CD4-positive, alpha-beta T cell treated with Interleukin-17A for 4 hours (primary cell): ENCODE measurements at regions not wholly inside any gene's neighbourhood (a gene's known extent, or its start where the extent isn't known, plus 50 kb on each side); places are given as distances from the start of the nearest gene placed in this dataset.
"Not testable (repeated sequence)": the region's sequence is repeated elsewhere in the genome, so short reads cannot be mapped to it uniquely, and the experiment has no call there.

Experiments used
- DNase-seq: peaks from one replicate; pipeline ENCODE4 v3.0.0-alpha.2; 2020; ENCODE audit warnings: mixed read lengths

DNA sequence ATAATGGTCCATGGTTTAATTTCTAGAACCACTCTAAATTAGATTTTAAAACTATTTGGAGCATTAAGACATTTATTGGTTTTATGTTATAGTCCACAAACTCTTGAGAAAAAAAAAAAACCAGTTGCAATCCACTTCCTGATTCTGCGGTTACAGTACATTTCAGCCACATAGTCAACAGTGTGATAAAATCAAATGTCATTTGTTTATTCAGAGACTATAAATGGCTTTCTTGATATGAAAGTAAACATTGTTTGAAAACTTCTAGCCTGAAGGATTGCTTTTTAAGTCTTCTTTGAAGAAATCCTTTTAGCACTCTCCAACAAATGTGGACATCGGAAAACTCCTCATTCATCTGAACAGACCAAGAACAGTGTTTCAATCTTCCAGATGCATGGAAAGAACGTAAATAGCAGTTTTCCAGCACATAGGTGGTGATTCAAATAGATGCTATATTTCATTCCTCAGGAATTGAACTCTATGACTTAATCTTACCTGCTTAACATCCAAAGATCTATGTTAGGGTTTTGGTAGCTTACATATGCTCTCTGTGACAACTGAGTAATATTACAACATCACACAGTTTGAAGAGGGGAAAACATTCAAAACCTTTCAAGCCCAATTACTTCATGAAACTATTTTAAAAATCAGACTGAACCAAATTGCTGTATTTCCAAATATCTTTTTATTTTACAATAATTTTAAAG lies 87.8 kb upstream of the UBE2E2 start:
- DNase-seq: no peak

DNA sequence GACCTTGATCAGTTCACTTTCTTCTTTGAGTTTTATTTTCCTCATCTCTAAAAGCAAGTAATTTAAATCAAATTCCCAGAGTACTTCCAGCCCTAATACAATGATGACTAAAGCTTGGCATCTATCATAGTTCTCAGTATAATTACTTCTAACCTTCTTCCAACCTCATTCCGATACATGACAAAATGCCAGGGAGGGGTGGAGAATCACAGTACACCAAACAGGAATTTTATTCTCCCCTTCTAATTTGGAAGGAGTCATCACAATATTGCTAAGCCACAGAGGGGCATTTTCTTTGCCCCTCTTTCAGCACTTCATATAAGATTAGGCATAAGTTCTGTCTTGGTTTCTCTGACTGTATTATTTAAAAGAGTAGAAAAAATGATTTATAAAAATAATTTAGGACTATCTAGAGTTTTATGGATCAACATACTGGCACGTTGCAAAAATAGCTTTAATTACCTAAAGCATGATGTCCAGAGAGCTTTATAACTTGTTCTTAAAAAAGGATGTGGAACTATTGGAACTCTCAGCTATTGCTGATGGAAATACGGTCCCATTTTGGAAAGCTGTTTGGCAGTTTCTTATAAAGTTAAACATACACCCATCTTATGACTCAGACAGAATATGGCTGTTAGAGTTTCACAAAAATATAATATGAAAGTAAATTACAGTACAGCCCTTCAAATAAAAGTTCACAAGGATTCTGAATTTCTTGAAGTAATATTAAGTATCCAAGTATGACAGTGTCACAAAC lies 86.9 kb upstream of the UBE2E2 start:
- DNase-seq: no peak

DNA sequence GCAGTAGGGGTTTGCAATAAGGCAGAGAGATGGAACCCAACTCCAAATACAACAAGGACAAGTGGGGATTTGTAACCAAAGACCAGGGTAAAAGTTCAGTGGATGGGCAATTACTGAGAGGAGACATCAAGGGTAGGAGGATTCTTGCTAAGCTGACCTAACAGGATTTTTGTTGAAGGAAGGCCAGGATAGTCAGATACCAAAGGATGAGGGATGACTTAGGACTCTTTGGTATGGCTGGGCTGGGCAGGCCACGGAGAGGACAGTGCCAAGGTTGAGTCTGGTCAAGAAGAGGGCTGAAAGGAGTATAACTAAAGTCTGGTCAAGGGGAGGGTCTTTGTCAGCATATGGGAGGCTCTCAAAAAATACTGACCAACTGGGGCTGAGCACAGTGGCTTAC lies 85.3 kb upstream of the UBE2E2 start:
- no peak for DNase-seq

DNA sequence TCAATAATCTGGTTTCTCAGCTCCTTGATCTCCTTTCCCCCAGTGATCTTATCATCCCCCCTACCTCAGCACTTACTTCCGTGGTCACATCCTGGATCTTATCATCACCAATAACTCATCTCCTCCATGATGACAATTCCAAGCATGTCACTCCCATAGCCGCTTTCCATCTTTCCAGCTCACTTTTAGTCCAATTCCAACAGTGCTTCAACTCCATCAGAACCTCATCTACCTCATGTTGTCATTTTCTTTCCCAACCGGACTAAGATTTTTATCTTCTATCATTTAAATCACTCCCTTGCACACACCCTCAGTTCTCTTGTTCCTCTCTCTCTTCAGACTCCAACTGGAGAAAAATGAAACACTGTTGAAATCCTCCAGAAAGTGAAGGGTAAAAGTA lies 75.9 kb upstream of the UBE2E2 start:
- no peak for DNase-seq

DNA sequence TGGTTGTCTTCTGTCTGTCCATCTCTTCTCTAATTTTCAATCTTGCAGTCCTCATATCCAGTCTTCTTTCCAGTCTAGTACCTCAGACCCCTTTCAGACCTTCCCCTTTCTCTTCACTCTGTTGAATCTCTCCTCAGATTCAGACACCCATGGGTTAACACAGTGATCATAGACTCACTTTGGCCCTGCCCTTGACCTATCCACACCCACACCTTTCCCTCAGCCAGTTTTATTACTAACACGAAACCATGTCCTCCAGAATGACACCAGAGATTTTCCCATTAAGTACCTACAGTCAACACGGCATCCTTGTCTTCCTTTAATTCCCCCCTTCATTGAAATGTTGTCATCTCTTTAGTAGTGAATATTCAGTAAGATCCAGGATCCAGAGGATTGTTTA lies 74.5 kb upstream of the UBE2E2 start:
- no peak for DNase-seq

DNA sequence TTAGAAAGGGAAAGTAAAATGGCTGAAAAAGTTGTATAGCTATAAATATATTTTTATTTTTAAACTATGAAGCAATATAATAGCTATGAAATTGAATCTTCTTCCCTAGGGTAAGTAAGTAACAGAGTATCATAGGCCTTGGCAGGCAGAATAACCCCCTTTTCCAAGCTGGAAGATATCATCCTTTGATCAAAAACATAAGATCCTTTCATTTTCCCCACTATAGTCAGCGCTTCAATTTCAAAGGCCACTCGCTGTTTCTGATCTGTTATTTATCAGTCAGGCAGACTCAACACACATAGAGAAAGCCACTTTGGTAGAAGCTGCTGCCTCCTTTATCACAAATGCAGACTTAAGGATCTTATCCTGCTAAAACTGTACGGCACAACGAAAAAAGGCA lies 74.0 kb upstream of the UBE2E2 start:
- DNase-seq: no peak

DNA sequence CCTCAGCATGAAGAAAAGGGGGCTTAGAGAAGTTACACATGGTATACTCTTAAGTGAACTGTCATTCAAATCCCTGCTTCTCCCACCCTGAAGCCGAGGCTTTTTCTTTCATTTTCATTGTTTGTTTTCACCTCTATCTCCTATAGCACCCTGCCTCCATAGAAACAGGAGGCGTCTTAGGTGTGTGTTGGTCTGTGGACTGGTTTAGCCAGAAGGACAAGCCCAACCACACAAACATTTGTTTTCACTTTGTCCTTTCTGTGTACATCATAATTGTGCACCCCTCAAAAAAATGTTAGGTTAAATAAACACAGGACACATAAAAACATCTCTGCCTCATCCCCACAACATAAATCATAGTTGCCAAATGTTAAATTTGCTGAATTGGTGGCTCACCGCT lies 73.3 kb upstream of the UBE2E2 start:
- DNase-seq: no peak

DNA sequence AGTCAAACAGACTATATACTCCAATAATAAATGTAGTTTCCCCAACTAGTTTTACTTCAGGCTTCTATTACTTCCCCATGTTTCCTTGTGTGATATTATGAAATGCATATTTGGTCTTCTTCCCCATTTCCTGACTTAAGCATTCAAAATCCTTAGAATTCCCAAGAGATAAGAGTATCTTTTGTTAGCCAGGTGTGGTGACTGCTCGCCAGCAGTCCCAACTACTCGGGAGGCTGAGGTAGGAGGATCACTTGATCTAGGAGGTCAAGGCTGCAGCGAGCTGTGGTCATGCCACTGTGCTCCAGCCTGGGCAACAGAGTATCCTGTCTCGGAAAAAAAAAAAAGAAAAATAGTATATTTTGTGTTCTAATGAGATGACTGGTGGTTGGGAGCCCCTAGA lies 72.7 kb upstream of the UBE2E2 start:
- no peak for DNase-seq

DNA sequence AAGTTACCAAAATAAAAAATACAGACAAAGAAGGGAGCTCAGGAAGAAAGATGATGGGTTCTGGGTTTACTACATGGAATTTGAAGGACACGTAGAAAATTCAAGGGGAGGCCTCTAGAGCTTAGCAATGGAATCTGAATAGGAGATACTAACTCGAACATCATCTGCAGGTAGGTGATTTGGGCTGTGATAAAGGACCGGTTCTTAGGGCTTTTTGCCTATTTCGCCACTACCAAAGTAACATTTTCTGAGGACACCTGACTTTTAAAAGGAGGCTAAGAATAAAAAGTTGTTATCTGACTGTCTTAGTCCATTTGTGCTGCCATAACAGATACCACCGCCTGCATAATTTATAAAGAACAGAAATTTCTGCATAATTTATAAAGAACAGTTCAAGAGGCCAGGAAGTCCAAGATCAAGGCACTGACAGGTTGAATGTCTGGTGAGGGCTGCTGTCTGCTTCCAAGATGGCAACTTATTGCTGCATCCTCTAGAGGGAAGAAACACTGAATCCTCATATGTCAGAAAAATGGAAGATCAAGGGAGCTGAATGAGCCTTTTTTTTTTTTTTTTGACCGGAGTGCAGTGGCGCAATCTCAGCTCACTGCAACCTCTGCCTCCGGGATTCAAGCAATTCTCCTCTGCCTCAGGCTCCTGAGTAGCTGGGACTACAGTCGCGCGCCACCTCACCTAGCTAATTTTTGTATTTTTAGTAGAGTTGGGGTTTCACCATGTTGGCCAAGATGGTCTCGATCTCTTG lies 67.9 kb upstream of the UBE2E2 start:
- no peak for DNase-seq

DNA sequence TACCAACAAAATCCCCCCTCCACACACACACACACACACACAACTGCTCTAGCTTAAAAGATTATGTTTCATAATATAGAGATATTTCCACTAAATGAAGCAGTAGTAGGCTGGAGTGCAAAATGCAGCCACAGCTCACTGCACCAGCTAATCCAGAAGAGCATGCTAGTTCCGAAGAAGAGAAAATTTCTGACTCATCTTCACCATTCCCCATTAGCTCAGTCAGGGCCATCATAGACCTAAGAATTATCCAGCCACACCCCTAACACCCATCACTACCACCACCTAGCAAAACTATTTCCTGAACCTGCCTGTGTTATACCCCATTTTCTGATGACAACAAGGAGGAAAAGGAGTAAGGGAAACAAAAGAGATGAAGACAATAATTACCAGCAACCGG lies 67.1 kb upstream of the UBE2E2 start:
- DNase-seq: no peak

DNA sequence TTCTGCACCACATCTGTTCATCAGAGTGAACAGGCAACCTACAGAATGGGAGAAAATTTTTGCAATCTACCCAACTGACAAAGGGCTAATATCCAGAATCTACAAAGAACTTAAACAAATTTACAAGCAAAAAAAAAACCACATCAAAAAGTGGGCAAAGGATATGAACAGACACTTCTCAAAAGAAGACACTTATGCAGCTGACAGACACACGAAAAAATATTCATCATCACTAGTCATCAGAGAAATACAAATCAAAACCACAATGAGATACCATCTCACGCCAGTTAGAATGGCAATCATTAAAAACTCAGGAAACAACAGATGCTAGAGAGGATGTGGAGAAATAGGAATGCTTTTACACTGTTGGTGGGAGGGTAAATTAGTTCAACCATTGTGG lies 59.1 kb upstream of the UBE2E2 start:
- DNase-seq: not testable (repeated sequence)

DNA sequence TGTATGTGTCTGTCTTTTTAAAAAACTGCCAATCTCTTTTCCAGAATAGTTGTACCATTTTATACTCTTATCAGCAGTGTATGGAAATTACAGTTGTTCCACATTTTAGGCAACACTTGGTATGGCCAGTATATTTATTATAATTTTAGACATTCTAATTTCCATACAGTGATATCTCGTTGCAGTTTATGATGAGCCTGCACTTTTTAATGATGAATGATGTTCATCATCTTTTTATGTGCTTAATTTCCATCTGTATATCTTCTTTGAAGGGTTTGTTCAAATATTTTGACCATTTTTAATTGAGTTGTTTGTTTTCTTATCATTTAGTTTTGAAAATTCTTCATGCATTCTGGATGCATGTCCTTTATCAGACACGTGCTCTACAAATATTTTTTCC lies 57.0 kb upstream of the UBE2E2 start:
- no peak for DNase-seq

DNA sequence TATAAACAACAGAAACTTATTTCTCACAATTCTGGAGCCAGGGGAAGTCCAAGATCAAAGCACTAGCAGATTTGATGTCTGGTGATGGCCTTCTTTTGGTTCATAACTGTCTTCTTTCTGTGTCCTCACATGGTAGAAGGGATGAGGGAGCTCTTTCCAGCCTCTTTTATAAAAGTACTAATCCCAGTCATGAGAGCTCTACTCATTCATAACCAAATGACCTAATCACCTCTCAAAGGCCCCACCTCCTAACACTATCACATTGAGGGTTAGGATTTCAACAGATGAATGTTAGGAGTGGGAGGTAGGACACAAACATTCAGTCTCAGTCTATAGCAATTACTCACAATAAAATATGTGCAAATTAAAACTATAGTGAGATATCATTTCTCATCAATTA lies 50.1 kb upstream of the UBE2E2 start:
- DNase-seq: no peak
